22Rv1 (cell line): ENCODE measurements at regions not wholly inside any gene's neighbourhood (a gene's known extent, or its start where the extent isn't known, plus 50 kb on each side); places are given as distances from the start of the nearest gene placed in this dataset.

Experiments
- H3K27ac ChIP-seq: fragments of 450-650 bp; 2 replicates; pipeline ENCODE4 v1.5.1; 2017
- CTCF ChIP-seq: fragments of 450-650 bp; IDR thresholded peaks from 2 replicates; pipeline ENCODE4 v1.5.1; 2017; ENCODE audit warnings: mild to moderate bottlenecking
- ZFX ChIP-seq: fragments of 450-650 bp; IDR thresholded peaks from 2 replicates; pipeline ENCODE4 v1.6.1; 2017; ENCODE audit warnings: antibody characterized with exemption, borderline replicate concordance

GRCh38 chr4:166413356-166413755 lies 540.3 kb downstream of the TLL1 start:
- H3K27ac ChIP-seq = no peak overlapping the region
- TF ChIP-seq ZFX (no peak), CTCF (no peak)

GRCh38 chr4:166414431-166414830 lies 541.4 kb downstream of the TLL1 start:
- H3K27ac ChIP-seq = no peak overlapping the region
- TF ChIP-seq ZFX = no peak
- no peak for TF ChIP-seq CTCF

GRCh38 chr4:166415749-166416148 lies 542.7 kb downstream of the TLL1 start:
- no peak for TF ChIP-seq ZFX
- no peak for TF ChIP-seq CTCF
- no peak overlapping the region for H3K27ac ChIP-seq

- no peak overlapping the region for H3K27ac ChIP-seq
- TF ChIP-seq ZFX = no peak
- no peak for TF ChIP-seq CTCF
These were observed 548.6 kb downstream of the TLL1 start for GRCh38 chr4:166421556-166422156.

GRCh38 chr4:166422475-166422874 lies 549.4 kb downstream of the TLL1 start:
- H3K27ac ChIP-seq = no peak overlapping the region
- TF ChIP-seq CTCF = no peak
- TF ChIP-seq ZFX = no peak

- H3K27ac ChIP-seq = no peak overlapping the region
- no peak for TF ChIP-seq CTCF
- TF ChIP-seq ZFX = no peak
These were observed 553.3 kb downstream of the TLL1 start for GRCh38 chr4:166426300-166426863.

- H3K27ac ChIP-seq = no peak overlapping the region
- no peak for TF ChIP-seq CTCF
- TF ChIP-seq ZFX = no peak
These were observed 559.1 kb downstream of the TLL1 start for GRCh38 chr4:166432125-166432524.
